Erythroblast (primary cell): ENCODE measurements at regions not wholly inside any gene's neighbourhood (a gene's known extent, or its start where the extent isn't known, plus 50 kb on each side); places are given as distances from the start of the nearest gene placed in this dataset.

Experiments
- GATA1 ChIP-seq: IDR thresholded peaks from 2 replicates; pipeline ENCODE4 v1.6.1; 2011; ENCODE audit warnings: low read depth, mild to moderate bottlenecking, control low read depth, low read length, moderate library complexity
- POLR2A ChIP-seq: IDR thresholded peaks from 2 replicates; pipeline ENCODE4 v1.6.1; 2011; ENCODE audit warnings: mild to moderate bottlenecking, low read length

DNA sequence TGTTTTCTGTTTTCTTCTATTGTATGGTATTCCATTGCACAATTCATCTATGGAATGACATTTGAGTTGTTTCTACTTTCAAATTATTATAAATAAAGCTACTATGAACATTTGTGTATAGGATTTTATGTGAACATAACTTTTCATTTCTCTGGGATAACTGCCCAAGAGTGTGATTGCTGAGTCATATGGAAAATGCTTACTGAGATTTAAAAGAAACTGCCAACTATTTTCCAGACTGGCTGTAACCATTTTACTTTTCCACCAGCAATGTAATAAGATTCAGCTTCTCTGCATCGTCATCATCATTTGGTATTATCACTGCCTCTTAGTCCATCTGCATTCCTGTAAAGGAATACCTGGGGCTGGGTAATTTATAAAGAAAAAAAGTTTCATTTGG, 779.6 kb upstream of the PRMT6 start:
- TF ChIP-seq POLR2A (no peak), GATA1 (no peak)
